ENCODE measurements at regions not wholly inside any gene's neighbourhood (a gene's known extent, or its start where the extent isn't known, plus 50 kb on each side); places are given as distances from the start of the nearest gene placed in this dataset.

GRCh38 chr13:106238690-106239089 is 296.8 kb downstream of the EFNB2 start:
- no peak for TF ChIP-seq CTCF (IDR thresholded peaks at IDR 0.05; ENCODE audit: poor library complexity)
- TF ChIP-seq EZH2 (IDR thresholded peaks at IDR 0.05; ENCODE audit: borderline replicate concordance) = no peak
- no peak for TF ChIP-seq EZH2phosphoT487 (IDR thresholded peaks at IDR 0.05; ENCODE audit: low read depth, severe bottlenecking, unreplicated experiment)

Data from hepatocyte (in vitro differentiated cells).